GM21367 (cell line): ENCODE measurements at regions not wholly inside any gene's neighbourhood (a gene's known extent, or its start where the extent isn't known, plus 50 kb on each side); places are given as distances from the start of the nearest gene placed in this dataset.

Experiments used
- ATAC-seq: cut with Tn5 transposase; IDR thresholded peaks from one replicate; pipeline ENCODE4 v1.9.1; 2021; ENCODE audit not compliant: unreplicated experiment

- no peak for ATAC-seq
These were observed 75.8 kb downstream of the CCDC34 start for GRCh38 chr11:27287205-27287604.

- no peak for ATAC-seq
These were observed 77.3 kb downstream of the CCDC34 start for GRCh38 chr11:27285761-27286160.

GRCh38 chr11:27282806-27283205 is 80.2 kb downstream of the CCDC34 start:
- ATAC-seq: no peak

- no peak for ATAC-seq
These were observed 81.0 kb downstream of the CCDC34 start for GRCh38 chr11:27281740-27282590.

- no peak for ATAC-seq
These were observed 81.7 kb downstream of the CCDC34 start for GRCh38 chr11:27281276-27281675.

GRCh38 chr11:27280140-27280539 is 82.9 kb downstream of the CCDC34 start:
- ATAC-seq: no peak

- ATAC-seq: no peak
These were observed 83.6 kb downstream of the CCDC34 start for GRCh38 chr11:27279460-27279859.

- ATAC-seq: no peak
These were observed 85.2 kb downstream of the CCDC34 start for GRCh38 chr11:27277843-27278242.

- ATAC-seq: no peak
These were observed 86.9 kb downstream of the CCDC34 start for GRCh38 chr11:27276141-27276540.

GRCh38 chr11:27274854-27275395 is 88.1 kb downstream of the CCDC34 start:
- no peak for ATAC-seq

GRCh38 chr11:27266125-27266524 is 96.9 kb downstream of the CCDC34 start:
- ATAC-seq: no peak

- no peak for ATAC-seq
These were observed 99.0 kb downstream of the CCDC34 start for GRCh38 chr11:27263986-27264385.

- no peak for ATAC-seq
These were observed 100.0 kb downstream of the CCDC34 start for GRCh38 chr11:27263046-27263445.

- ATAC-seq: no peak
These were observed 107.6 kb downstream of the CCDC34 start for GRCh38 chr11:27255447-27255828.

- no peak for ATAC-seq
These were observed 108.1 kb downstream of the CCDC34 start for GRCh38 chr11:27254744-27255446.

GRCh38 chr11:27253224-27253623 is 109.8 kb downstream of the CCDC34 start:
- ATAC-seq: no peak

- ATAC-seq: no peak
These were observed 111.9 kb downstream of the CCDC34 start for GRCh38 chr11:27250867-27251665.

GRCh38 chr11:27248576-27249509 is 114.2 kb downstream of the CCDC34 start:
- ATAC-seq: no peak

- ATAC-seq: no peak
These were observed 115.4 kb downstream of the CCDC34 start for GRCh38 chr11:27247660-27248059.

- ATAC-seq: no peak
These were observed 116.1 kb downstream of the CCDC34 start for GRCh38 chr11:27246925-27247324.
